ENCODE measurements at regions not wholly inside any gene's neighbourhood (a gene's known extent, or its start where the extent isn't known, plus 50 kb on each side); places are given as distances from the start of the nearest gene placed in this dataset.

DNA sequence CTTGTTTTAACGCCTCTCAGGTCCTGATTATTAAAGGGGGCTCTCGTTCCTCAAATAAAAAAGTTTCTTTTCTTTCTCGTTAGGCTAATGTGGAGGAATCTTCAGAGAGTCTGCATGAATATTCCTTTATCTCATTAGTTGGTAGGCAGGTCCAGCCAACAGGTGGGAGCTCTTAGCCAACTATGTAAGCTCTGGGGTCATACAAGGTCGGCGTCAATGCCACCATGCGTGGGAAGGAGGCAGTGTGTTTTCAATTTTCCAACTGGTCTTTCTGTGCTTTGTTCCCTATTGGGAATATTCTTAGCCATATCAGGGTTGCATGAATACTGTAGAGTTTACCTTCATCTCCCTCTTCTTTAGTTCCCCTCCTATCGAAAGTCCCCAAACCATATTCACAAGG lies 118.5 kb upstream of the SVIL start:
- TF ChIP-seq ZNF772 (CRISPR knock-in tag; IDR thresholded peaks at IDR 0.05) = no peak
- TF ChIP-seq, protein P1, sequence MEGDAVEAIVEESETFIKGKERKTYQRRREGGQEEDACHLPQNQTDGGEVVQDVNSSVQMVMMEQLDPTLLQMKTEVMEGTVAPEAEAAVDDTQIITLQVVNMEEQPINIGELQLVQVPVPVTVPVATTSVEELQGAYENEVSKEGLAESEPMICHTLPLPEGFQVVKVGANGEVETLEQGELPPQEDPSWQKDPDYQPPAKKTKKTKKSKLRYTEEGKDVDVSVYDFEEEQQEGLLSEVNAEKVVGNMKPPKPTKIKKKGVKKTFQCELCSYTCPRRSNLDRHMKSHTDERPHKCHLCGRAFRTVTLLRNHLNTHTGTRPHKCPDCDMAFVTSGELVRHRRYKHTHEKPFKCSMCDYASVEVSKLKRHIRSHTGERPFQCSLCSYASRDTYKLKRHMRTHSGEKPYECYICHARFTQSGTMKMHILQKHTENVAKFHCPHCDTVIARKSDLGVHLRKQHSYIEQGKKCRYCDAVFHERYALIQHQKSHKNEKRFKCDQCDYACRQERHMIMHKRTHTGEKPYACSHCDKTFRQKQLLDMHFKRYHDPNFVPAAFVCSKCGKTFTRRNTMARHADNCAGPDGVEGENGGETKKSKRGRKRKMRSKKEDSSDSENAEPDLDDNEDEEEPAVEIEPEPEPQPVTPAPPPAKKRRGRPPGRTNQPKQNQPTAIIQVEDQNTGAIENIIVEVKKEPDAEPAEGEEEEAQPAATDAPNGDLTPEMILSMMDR (CRISPR knock-in tag; IDR thresholded peaks at IDR 0.05) = no peak
- no peak for TF ChIP-seq GATAD2A (CRISPR knock-in tag; IDR thresholded peaks at IDR 0.05)
- no peak for TF ChIP-seq ZFP1 (CRISPR knock-in tag; IDR thresholded peaks at IDR 0.05)
- TF ChIP-seq, protein P2, sequence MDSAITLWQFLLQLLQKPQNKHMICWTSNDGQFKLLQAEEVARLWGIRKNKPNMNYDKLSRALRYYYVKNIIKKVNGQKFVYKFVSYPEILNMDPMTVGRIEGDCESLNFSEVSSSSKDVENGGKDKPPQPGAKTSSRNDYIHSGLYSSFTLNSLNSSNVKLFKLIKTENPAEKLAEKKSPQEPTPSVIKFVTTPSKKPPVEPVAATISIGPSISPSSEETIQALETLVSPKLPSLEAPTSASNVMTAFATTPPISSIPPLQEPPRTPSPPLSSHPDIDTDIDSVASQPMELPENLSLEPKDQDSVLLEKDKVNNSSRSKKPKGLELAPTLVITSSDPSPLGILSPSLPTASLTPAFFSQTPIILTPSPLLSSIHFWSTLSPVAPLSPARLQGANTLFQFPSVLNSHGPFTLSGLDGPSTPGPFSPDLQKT (CRISPR knock-in tag; IDR thresholded peaks at IDR 0.05; ENCODE audit: borderline replicate concordance) = no peak
- no peak for TF ChIP-seq TGIF2 (CRISPR knock-in tag; IDR thresholded peaks at IDR 0.05)
- no peak for TF ChIP-seq RARA (CRISPR knock-in tag; IDR thresholded peaks at IDR 0.05)
- no peak for TF ChIP-seq FOSL1 (CRISPR knock-in tag; IDR thresholded peaks at IDR 0.05; ENCODE audit: borderline replicate concordance)
